Psoas muscle (tissue), 7 donors: ENCODE measurements at regions not wholly inside any gene's neighbourhood (a gene's known extent, or its start where the extent isn't known, plus 50 kb on each side); places are given as distances from the start of the nearest gene placed in this dataset.

Experiments
- ATAC-seq, 4 donors: fragments of 200-7000 bp; cut with Tn5 transposase; one replicate each; pipeline ENCODE4 v1.9.1; 2020; ENCODE audit warnings: moderate library complexity in 3 of 4, mild to moderate bottlenecking in 2 of 4
- DNase-seq, 2 donors: peaks; one replicate each; pipeline ENCODE4 v3.0.0-alpha.2; 2020
- H3K27ac ChIP-seq: fragments of 200-600 bp; one replicate; pipeline ENCODE4 v1.8.0; 2022
- H3K27me3 ChIP-seq, 3 donors: fragments of 200-600 bp in 1 of 3; one replicate each; pipeline versions ENCODE4 v1.6.1 to v1.8.0; 2013 to 2022; ENCODE audit warnings: low read length in 2 of 3, mild to moderate bottlenecking in 2 of 3, moderate library complexity in 1 of 3; ENCODE audit not compliant: insufficient read depth in 3 of 3
- H3K36me3 ChIP-seq, 2 donors: fragments of 200-600 bp in 1 of 2; one replicate each; pipeline versions ENCODE4 v1.6.1 to v1.8.0; 2013 to 2022; ENCODE audit warnings: low read depth in 1 of 2, mild to moderate bottlenecking in 1 of 2, moderate library complexity in 1 of 2; ENCODE audit not compliant: insufficient read depth in 1 of 2
- H3K4me1 ChIP-seq: fragments of 200-600 bp; one replicate; pipeline ENCODE4 v1.8.0; 2022
- H3K4me3 ChIP-seq: fragments of 200-600 bp; one replicate; pipeline ENCODE4 v1.8.0; 2022; ENCODE audit warnings: mild to moderate bottlenecking
- H3K9me3 ChIP-seq: fragments of 200-600 bp; one replicate; pipeline ENCODE4 v1.8.0; 2022
- WGBS, 3 donors: extraction: QIAGEN DNeasy Blood & Tissue Kit; methylation state at CpG; one replicate each; pipeline versions ENCODE4 v1.1.6 to v1.1.7; 2013; 5-methylcytosine and 5-hydroxymethylcytosine counted together
- intact Hi-C, 2 donors: fragments of 100-400 bp; cut with DNase I; formaldehyde crosslinking; loops; one replicate each; pipeline versions ENCODE4 v1.11.0 to v1.14.2; 2022
- TF ChIP-seq, protein P1 (sequence below): fragments of 200-600 bp; IDR thresholded peaks from one replicate; pipeline ENCODE4 v1.8.0; 2022; ENCODE audit warnings: antibody characterized with exemption
- donor health status: healthy with polysubstance abuse.
- donor health status: DM: no; HTN: no; CAD: no; lungs with moderate emphysema.
- donor health status: Bipolar disorder and iron deficiency.
- donor health status: healthy.
- donor health status: DM: yes; HTN: yes; CAD: no.
- donor health status: DM: no; HTN: no; CAD: no.
- donor health status: DM: yes; HTN: yes; CAD: no.

DNA sequence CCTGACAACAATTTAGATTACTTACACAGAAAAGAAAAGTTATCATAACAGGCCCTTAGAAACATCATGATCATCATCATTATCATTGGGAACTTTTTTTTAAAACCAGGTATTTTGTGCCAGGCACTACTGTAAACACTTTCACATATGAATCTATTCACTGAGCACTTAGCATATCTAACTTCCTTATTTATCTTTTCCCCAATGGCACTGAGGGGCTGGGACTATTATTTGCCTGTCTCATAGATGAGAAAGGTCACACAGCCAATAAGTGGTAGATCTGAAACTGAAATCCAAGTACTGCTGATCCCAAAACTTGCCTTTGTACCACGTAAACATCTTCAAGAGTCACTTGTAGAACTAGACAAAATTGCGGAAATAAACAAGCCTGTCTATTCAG is 184.2 kb upstream of the RBPJ start:
- H3K4me1 ChIP-seq = peaks cover 9% of the 10 kb centered on the region
- H3K9me3 ChIP-seq = no peaks in the 10 kb centered on the region
- no peak for ATAC-seq
- H3K27me3 ChIP-seq = no peaks in the 10 kb centered on the region
- H3K27ac ChIP-seq = no peak overlapping the region
- DNase-seq = no peak
- H3K4me3 ChIP-seq = no peak overlapping the region
- WGBS, 3 donors = 95 to 96% (median 96%) methylated on average over 2 of the region's 2 CpGs
- TF ChIP-seq, protein P1, sequence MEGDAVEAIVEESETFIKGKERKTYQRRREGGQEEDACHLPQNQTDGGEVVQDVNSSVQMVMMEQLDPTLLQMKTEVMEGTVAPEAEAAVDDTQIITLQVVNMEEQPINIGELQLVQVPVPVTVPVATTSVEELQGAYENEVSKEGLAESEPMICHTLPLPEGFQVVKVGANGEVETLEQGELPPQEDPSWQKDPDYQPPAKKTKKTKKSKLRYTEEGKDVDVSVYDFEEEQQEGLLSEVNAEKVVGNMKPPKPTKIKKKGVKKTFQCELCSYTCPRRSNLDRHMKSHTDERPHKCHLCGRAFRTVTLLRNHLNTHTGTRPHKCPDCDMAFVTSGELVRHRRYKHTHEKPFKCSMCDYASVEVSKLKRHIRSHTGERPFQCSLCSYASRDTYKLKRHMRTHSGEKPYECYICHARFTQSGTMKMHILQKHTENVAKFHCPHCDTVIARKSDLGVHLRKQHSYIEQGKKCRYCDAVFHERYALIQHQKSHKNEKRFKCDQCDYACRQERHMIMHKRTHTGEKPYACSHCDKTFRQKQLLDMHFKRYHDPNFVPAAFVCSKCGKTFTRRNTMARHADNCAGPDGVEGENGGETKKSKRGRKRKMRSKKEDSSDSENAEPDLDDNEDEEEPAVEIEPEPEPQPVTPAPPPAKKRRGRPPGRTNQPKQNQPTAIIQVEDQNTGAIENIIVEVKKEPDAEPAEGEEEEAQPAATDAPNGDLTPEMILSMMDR = no peak
- intact Hi-C loops = no loop called here
- H3K36me3 ChIP-seq = no peaks in the 10 kb centered on the region

DNA sequence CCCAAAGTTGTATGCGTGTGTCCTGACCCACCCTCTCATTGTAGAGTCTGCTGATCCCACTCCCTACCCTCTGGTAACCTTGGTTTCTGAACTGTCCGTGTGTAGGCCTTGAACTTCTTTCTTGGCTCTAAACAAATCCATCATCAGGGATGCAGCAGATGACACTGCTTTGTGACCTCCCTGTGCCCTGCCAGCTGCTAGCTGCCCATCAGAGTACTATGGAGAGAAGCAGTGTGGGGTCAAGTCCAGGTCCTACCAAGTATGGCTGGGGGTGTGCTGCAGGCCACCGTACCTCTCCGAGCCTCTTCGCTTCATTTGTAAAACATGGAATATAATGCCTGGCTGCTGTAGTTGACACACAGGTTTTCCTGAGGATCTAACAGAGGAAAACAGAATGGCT is 183.5 kb upstream of the RBPJ start:
- Histone ChIP-seq H3K27ac (no peak overlapping the region), H3K36me3 (no peaks in the 10 kb centered on the region), H3K4me3 (no peak overlapping the region), H3K9me3 (no peaks in the 10 kb centered on the region), H3K4me1 (peaks cover 9% of the 10 kb centered on the region), H3K27me3 (no peaks in the 10 kb centered on the region)
- ATAC-seq (no peak), DNase-seq (no peak)
- TF ChIP-seq, protein P1 = no peak
- intact Hi-C loops = no loop called here
- WGBS, 3 donors = 85 to 93% (median 89%) methylated on average over 5 of the region's 5 CpGs

DNA sequence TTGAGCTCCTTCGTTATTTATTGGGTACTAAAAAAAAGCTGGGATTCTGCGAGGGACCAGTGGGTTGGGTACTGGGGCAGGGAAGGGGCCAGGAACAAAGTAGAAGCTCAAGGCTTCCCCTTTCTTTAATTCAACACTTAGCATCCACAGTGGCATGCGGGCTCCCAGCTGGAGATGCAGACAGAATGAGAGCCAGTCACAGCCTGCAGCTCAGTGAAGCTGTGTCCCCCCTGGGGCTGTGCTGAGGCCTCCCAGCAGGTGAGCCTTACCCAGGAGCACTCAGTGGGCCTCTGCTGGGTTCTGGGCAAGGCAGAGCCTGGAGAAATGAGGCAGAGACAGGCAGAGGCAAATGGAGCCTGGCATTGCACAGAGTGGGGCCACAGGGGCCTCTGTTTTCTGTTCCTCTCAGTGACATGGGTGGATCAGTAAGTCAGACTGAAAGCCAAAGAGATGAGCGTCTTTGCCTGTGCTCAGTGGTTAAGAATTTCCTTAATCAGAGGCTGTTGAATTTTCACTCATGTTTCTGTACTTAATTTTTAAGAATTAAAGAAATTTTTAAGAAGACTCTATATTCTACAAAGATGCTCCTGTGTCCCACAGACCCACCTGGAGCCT is 181.4 kb upstream of the RBPJ start:
- H3K36me3 ChIP-seq = no peaks in the 10 kb centered on the region
- WGBS, 3 donors = 92 to 98% (median 96%) methylated on average over 4 of the region's 4 CpGs
- intact Hi-C loops = no loop called here
- TF ChIP-seq, protein P1 = no peak
- no peak for ATAC-seq
- no peak overlapping the region for H3K27ac ChIP-seq
- H3K4me3 ChIP-seq = no peak overlapping the region
- H3K27me3 ChIP-seq = no peaks in the 10 kb centered on the region
- no peaks in the 10 kb centered on the region for H3K9me3 ChIP-seq
- peaks cover 9% of the 10 kb centered on the region for H3K4me1 ChIP-seq
- no peak for DNase-seq

DNA sequence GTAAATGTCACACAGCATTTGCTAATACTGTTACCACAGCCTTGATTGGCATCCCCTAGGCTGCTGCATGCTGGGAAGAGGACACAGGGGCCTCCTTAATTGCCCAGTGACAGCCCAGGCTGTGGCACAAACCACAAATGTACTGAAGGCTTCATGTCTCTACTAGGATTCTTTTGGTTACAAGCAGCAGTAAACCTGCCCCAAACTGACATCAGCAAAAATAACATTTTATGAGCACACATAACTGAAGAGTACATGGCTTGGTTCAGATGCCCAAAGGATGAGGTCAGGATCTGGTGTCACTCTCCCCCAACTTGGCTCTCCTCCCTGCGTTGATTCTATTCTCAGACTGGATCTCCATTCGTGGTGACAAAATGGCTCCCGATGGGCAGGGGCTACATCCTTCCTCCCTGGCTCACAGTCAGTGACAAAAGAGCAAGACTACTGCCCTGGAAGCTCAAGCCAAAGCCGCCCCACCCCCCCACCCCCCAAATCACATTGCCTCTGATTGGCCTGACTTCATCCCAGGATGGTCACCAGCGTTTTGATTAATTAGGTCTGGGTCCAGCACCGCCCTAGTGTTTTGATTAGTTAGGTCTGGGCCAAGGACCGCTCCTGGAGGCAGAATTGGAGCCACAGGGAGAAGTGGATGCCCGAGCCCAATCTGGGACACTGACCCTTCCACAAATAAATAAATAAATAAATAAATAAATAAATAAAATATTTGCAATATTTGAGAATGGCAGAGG is 180.5 kb upstream of the RBPJ start:
- H3K9me3 ChIP-seq = no peaks in the 10 kb centered on the region
- no peak overlapping the region for H3K4me3 ChIP-seq
- DNase-seq (no peak), ATAC-seq (peak; percentile 57 to 86 (median 70))
- TF ChIP-seq, protein P1 = no peak
- H3K4me1 ChIP-seq = peaks cover 9% of the 10 kb centered on the region
- intact Hi-C loops = no loop called here
- no peaks in the 10 kb centered on the region for H3K27me3 ChIP-seq
- 56 to 68% (median 63%) methylated on average over 8 of the region's 8 CpGs for WGBS, 3 donors
- H3K27ac ChIP-seq = no peak overlapping the region
- H3K36me3 ChIP-seq = no peaks in the 10 kb centered on the region
